Islet precursor cell (in vitro differentiated cells): ENCODE measurements at regions not wholly inside any gene's neighbourhood (a gene's known extent, or its start where the extent isn't known, plus 50 kb on each side); places are given as distances from the start of the nearest gene placed in this dataset.

ENCODE experiments used
- DNase-seq: peaks from one replicate; pipeline ENCODE4 v3.0.0-alpha.2; 2018

- DNase-seq: peak; percentile 94
Measured at GRCh38 chr4:10173754-10174749, 57.5 kb upstream of the WDR1 start.

- DNase-seq: peak; percentile 87
Measured at GRCh38 chr4:10173037-10173753, 56.6 kb upstream of the WDR1 start.

DNA sequence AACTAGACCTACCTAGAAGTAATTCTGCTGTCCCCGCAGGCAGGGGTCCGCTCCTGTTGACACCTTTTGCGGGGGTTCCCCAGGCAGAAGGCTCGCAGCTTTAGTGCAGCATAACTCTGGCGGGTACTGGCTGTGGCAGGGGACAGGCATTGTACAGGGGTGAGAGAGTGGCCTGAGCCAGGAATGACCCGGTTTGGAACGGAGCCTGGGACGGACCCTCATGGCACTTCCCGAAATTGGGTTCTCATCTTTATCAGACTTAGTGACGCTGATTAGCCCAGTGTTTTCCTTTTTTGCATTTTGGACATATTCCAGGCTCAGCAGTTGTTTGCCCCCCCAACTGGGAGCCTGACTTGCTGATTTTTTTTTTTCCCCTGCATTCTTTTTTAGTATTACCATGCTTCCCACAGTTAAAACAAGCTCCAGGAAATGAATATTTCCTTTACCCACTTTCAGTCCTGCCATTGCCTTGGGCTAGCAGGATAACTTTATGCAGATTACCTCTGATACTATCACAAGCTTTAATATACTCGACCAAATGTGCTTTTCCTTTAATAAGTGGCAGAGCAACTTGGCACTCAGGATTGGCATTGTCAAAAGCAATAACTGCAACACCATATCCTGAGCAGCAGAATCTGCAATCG is 55.8 kb upstream of the WDR1 start:
- no peak for DNase-seq

DNA sequence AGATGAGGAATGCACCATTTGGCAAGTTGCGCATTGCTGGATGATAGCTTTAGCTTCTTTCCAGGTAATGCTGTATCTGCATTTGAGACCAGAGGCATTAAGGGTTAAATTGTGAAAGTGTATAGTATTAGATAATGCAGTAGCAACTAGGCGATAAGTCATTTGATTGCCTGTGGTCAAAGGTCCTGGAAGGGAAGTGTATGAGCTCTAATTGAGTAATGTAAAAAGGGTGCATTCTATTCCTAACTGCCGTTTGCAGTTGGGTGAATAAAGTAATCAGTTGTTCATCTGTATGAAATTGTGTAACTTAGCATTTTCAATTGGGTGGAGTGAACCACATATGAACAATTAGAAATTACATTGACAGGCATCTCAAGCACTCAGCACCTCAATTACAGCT is 54.5 kb upstream of the WDR1 start:
- DNase-seq: no peak

GRCh38 chr4:10169839-10170387 is 53.3 kb upstream of the WDR1 start:
- no peak for DNase-seq

DNA sequence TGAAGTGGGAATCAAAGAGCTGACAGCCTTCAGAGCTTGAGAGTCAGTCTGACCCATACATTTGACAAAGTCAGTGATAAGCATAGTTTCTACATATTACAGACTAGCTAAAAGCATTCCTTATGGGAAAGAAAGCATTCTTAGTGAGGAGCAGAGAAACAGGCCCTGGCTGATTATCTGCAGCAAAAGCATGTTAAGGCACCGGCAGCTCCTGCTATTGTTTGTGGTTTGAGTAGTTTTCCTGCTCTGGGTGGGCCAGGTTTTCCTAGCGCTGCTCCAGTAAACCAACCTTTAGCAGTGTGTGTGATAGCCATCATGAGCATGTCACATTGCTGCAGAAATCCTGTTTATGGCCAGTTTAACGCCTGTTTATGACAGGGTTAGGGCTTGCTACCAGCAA is 51.6 kb upstream of the WDR1 start:
- DNase-seq: peak; percentile 92

DNA sequence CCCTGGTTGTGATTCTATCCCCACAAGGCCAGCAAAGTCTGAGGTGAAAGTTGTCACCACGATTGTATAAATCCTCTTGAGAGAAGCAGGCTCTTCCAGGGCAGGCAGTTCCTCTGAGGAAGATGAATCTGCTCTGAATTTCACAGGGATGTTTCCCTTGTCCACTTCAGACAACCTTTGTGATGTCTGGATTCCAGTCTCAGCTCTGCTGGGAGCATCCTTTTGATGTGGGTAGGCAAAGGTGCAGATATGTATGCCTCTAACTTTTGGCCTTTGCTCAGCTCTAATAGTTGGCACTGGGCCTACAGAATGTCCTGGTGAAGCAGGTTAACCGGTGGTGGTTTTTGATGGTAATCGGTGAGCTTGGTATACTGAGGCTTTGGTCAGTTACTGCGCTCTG is 50.6 kb upstream of the WDR1 start:
- peak; percentile 67 for DNase-seq
